ENCODE measurements at regions not wholly inside any gene's neighbourhood (a gene's known extent, or its start where the extent isn't known, plus 50 kb on each side); places are given as distances from the start of the nearest gene placed in this dataset.

GRCh38 chr14:21866479-21866878 is 192.9 kb upstream of the OR4E1 start:
- ATAC-seq (ENCODE audit: low FRiP score in 2 of 2) (no peak), DNase-seq (no peak)
- TF ChIP-seq EP300 (IDR thresholded peaks at IDR 0.05), result no peak
- TF ChIP-seq POLR2A (IDR thresholded peaks at IDR 0.05), result no peak
- no peak for TF ChIP-seq POLR2AphosphoS5 (IDR thresholded peaks at IDR 0.05)
- Histone ChIP-seq H3K9me3 (no peaks in the 10 kb centered on the region), H3K27ac (no peak overlapping the region), H3K36me3 (no peaks in the 10 kb centered on the region), H3K4me1 (no peaks in the 10 kb centered on the region), H3K4me3 (no peak overlapping the region), H3K27me3 (no peaks in the 10 kb centered on the region)

- H3K9me3 ChIP-seq, result no peaks in the 10 kb centered on the region
- WGBS, 2 donors, result 77 to 80% methylated on average over 2 of the region's 2 CpGs
- no peaks in the 10 kb centered on the region for H3K4me1 ChIP-seq
- H3K27ac ChIP-seq, result no peak overlapping the region
- no peak overlapping the region for H3K4me3 ChIP-seq
- H3K36me3 ChIP-seq, result no peaks in the 10 kb centered on the region
- H3K27me3 ChIP-seq, result no peaks in the 10 kb centered on the region
- ATAC-seq (ENCODE audit: low FRiP score in 2 of 2) (no peak), DNase-seq (no peak)
- TF ChIP-seq POLR2AphosphoS5 (IDR thresholded peaks at IDR 0.05) (no peak), CTCF (IDR thresholded peaks at IDR 0.05) (no peak), POLR2A (IDR thresholded peaks at IDR 0.05) (no peak), EP300 (IDR thresholded peaks at IDR 0.05) (no peak)
These were observed 189.7 kb upstream of the OR4E1 start for GRCh38 chr14:21863289-21863688.

- no peaks in the 10 kb centered on the region for H3K36me3 ChIP-seq
- no peaks in the 10 kb centered on the region for H3K27me3 ChIP-seq
- DNase-seq (no peak), ATAC-seq (ENCODE audit: low FRiP score in 2 of 2) (no peak)
- H3K27ac ChIP-seq, result no peak overlapping the region
- H3K4me3 ChIP-seq, result no peak overlapping the region
- TF ChIP-seq EP300 (IDR thresholded peaks at IDR 0.05) (no peak), CTCF (IDR thresholded peaks at IDR 0.05) (no peak), POLR2AphosphoS5 (IDR thresholded peaks at IDR 0.05) (no peak), POLR2A (IDR thresholded peaks at IDR 0.05) (no peak)
- no peaks in the 10 kb centered on the region for H3K9me3 ChIP-seq
- H3K4me1 ChIP-seq, result no peaks in the 10 kb centered on the region
- WGBS, 2 donors, result 83 to 91% methylated on average over 4 of the region's 4 CpGs
These were observed 187.5 kb upstream of the OR4E1 start for GRCh38 chr14:21861153-21861552.

GRCh38 chr14:21860172-21860571 is 186.6 kb upstream of the OR4E1 start:
- Histone ChIP-seq H3K27me3 (no peaks in the 10 kb centered on the region), H3K4me3 (no peak overlapping the region), H3K9me3 (no peaks in the 10 kb centered on the region), H3K36me3 (no peaks in the 10 kb centered on the region), H3K27ac (no peak overlapping the region), H3K4me1 (no peaks in the 10 kb centered on the region)
- ATAC-seq (ENCODE audit: low FRiP score in 2 of 2) (no peak), DNase-seq (no peak)
- 68 to 71% methylated on average over 3 of the region's 3 CpGs for WGBS, 2 donors
- peak in 1 of 6 experiments; percentile 18 for TF ChIP-seq CTCF (IDR thresholded peaks at IDR 0.05)
- no peak for TF ChIP-seq POLR2AphosphoS5 (IDR thresholded peaks at IDR 0.05)

GRCh38 chr14:21852775-21853174 is 179.2 kb upstream of the OR4E1 start:
- TF ChIP-seq POLR2A (IDR thresholded peaks at IDR 0.05) (no peak), POLR2AphosphoS5 (IDR thresholded peaks at IDR 0.05) (no peak), EP300 (IDR thresholded peaks at IDR 0.05) (no peak), CTCF (IDR thresholded peaks at IDR 0.05) (no peak)
- WGBS, 2 donors, result 77 to 79% methylated on average over 3 of the region's 3 CpGs

More at GRCh38 chr14:21852775-21853174, 179.2 kb upstream of the OR4E1 start:
- Histone ChIP-seq H3K4me1 (no peaks in the 10 kb centered on the region), H3K27me3 (no peaks in the 10 kb centered on the region), H3K36me3 (no peaks in the 10 kb centered on the region), H3K4me3 (no peak overlapping the region), H3K9me3 (no peaks in the 10 kb centered on the region), H3K27ac (no peak overlapping the region)
- ATAC-seq (ENCODE audit: low FRiP score in 2 of 2) (no peak), DNase-seq (no peak)

Measured in upper lobe of left lung (tissue), 6 donors.